GM19438 (cell line): ENCODE measurements at regions not wholly inside any gene's neighbourhood (a gene's known extent, or its start where the extent isn't known, plus 50 kb on each side); places are given as distances from the start of the nearest gene placed in this dataset.

ENCODE experiments used
- ATAC-seq: cut with Tn5 transposase; IDR thresholded peaks from one replicate; pipeline ENCODE4 v1.9.1; 2021; ENCODE audit warnings: low read depth; ENCODE audit not compliant: unreplicated experiment

GRCh38 chr18:40935423-40935822, 1019.6 kb upstream of the PIK3C3 start:
- ATAC-seq: no peak

DNA sequence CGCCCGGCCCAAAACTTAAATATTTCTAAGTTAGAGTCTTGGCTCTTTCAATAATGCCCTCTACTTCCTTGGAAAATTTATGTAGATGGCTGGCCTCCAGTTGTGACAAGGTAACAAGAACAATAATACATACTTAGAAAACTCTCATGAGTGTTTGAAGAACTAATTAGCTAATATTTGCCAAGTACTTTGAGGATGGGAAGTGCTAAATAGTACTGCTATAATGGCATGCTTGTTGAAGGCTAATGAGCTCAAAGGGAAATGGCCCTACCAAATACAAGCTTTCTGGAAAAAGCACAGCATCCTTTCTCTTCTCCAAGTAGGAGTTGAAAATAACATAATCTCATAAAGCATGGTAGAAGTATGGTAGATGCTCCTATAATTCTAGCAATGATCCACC, 1022.2 kb upstream of the PIK3C3 start:
- ATAC-seq: no peak

DNA sequence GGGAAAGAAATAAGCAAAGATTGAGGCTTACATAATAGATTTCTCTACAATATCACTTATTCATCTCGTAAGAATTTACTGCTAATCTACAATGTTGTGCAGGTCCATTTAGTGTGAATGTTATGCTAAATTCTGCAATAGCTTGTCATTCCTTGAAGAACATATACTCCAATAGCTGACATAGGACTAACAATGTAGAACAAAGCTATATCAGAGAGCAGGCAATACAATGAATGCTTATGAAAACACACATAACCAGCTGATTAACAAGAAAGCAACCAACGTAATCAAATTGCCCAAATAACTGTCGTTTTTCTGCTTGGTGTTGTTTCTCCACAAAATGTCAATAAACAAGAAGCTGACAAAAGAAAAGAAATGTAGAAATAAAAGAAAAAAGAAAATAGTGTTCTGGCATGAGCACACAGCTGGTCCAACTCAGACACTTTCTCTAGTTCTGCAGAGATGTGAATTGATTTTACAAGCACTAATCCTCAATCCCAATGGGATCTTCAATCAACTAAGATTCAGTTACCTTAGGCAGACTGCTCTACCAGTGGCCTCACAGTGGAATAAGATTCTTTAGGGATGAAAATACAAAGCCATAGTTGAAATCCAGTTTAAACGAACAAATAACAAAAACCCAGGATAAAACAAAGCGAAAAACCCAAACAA, 1024.7 kb upstream of the PIK3C3 start:
- no peak for ATAC-seq

DNA sequence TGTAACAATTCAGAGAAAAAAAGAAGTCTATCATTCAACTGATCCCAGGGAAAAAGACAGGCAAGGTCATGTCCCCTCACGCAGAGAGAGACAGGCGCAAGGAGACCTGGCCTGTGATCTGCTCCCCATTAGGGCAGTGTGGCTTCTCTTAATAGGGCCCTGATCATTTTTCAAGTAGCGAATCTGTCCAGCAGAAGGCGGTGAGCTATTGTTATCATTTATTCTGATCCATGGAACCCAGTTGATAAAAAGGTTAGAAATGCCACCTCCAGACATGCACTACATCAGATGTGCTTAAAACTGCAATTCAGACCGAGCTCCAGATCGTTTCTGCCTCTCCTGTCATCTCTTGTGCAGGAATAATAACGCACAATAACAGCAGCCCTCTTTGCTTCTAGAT, 1025.6 kb upstream of the PIK3C3 start:
- ATAC-seq: no peak

GRCh38 chr18:40926679-40927078, 1028.4 kb upstream of the PIK3C3 start:
- no peak for ATAC-seq

DNA sequence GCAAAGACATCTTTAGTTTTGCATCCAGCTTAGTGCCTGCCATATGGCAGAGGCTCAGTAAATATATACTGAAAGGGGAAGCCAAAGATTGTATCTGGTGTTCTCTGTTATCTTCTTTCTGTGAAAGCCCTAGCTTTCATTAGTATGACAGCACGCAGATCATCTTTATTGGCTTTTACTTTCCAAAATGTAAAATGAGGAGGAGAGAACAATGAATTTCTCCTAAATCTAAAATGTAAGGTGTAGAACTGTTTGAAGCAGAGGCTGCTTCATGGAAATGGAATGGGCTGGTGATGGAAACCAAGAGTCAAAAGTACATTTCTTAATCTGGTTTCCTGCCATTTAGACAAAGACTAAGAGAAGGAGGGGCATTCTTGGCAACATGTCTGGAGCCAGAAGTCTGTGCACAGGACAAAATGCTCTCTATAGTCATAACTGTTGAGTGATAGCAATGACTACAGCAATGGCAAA, 1029.9 kb upstream of the PIK3C3 start:
- no peak for ATAC-seq

- ATAC-seq: no peak
These were observed 1033.0 kb upstream of the PIK3C3 start for GRCh38 chr18:40921845-40922629.

DNA sequence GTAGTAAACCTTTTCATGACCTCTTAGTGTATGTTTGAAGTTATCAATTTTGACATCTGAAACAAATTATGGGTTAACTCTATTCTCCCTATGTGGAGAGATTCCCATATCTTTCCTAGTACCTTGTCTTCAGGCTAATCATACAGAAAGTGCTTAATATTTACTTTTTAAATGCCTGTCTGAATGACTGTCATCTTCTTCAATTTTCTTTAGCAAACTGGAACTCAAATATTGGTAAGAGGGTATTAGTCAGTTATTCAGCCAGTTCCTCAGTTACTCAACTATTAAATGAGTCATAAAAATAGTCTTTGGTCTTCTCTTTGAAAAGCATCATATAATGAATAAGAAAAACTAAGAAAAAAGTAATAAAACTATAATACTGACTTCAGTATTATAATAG, 1038.0 kb upstream of the PIK3C3 start:
- ATAC-seq: no peak

DNA sequence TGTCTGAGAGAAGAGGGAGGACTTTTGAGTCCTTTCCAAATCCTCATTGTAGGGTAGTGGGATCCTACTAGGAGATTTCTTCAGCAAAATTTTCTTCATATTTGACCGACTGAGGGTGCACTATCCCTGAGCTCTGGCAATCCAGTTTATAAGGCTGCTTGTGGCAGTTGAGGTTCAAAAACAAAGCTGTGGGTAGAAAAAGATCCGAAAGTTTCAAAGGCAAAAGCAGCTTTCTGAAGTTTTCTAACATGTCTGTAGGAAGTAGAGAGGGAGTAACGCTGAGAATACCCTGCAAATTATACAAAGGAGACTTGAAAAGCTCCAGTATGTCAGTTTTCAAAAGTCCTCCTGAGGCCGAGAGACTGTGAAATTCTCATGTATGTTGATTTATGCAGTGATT, 1039.3 kb upstream of the PIK3C3 start:
- no peak for ATAC-seq

- ATAC-seq: no peak
These were observed 1043.3 kb upstream of the PIK3C3 start for GRCh38 chr18:40911582-40912254.

GRCh38 chr18:40911041-40911440, 1044.0 kb upstream of the PIK3C3 start:
- no peak for ATAC-seq

DNA sequence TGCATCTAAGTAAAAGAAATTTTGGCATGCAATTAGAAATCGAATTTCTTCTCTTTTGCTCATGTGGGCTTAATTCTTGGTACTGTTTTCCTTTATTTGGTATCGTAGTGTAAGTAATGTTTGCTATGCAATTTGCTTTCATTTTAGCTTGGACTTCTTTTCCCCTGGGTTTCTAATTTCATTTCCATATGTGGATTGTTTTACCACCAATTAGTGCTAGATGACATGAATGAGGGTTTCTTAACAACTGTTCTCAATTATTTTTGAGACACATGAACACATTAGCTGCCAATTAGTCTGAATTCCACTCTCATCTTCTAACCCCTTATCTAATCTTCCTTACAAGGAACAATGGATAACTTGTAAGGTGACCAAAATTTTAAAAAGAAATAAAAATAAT, 1047.2 kb upstream of the PIK3C3 start:
- no peak for ATAC-seq

DNA sequence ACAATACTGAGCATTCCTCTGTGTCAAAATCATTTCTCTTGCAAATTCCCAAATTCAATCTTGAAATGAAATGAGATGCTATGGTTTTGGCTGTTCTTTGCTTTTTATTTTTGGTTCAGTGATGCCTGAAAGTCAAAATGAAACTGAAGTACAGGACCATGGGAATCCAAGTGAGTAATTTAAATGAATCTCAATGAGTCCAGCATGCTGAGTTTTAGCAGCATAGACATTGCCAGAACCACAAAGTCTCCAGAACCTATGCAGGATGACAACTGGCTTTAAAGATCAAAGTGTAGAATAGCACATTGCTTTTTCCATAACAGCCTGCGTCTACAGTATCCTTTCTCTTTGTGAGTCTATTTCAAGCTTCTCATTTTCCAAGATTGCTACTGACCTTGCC, 1050.7 kb upstream of the PIK3C3 start:
- no peak for ATAC-seq

DNA sequence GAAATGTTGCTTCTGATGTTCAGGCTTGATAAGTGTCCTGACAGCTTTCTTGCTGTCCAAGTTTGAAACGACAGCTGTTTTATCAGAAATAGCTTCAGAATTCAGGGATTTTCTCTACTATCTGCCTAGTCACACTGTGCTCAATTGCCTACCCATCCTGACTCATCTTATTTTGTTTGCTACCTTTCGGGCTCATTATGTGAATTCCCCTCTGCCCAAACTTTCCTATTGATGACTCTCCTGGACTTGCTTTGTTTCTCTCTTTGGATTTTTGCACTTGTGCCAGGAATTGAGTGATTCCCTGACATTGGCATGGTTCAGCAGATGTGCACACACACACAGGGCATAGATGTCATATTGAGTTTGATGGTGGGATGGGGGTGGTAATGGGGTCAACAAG, 1052.6 kb upstream of the PIK3C3 start:
- ATAC-seq: no peak

GRCh38 chr18:40897884-40898283, 1057.2 kb upstream of the PIK3C3 start:
- ATAC-seq: no peak

DNA sequence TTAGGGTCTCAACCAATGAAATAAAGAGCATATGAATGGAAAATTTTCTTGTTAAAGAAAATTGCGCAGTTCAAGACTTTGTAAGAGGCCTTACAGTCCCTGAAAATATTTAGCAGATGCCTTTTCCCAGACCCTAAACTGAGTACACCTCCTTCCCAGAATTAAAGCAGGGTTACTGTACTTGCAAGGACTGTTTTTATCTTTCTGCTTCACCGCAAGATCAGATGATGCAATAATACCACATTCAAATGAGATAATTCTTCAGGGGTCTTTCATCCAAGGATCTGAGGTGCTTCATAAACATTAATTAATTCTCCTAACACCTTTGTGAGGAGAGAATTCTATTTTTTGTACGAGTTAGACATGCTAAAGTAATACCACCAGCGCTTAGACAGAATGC, 1071.8 kb upstream of the PIK3C3 start:
- no peak for ATAC-seq

- ATAC-seq: no peak
These were observed 1072.6 kb upstream of the PIK3C3 start for GRCh38 chr18:40882468-40882867.

- ATAC-seq: no peak
These were observed 1076.7 kb upstream of the PIK3C3 start for GRCh38 chr18:40878371-40878770.

- no peak for ATAC-seq
These were observed 1077.9 kb upstream of the PIK3C3 start for GRCh38 chr18:40877096-40877495.

- no peak for ATAC-seq
These were observed 1079.9 kb upstream of the PIK3C3 start for GRCh38 chr18:40875101-40875615.

DNA sequence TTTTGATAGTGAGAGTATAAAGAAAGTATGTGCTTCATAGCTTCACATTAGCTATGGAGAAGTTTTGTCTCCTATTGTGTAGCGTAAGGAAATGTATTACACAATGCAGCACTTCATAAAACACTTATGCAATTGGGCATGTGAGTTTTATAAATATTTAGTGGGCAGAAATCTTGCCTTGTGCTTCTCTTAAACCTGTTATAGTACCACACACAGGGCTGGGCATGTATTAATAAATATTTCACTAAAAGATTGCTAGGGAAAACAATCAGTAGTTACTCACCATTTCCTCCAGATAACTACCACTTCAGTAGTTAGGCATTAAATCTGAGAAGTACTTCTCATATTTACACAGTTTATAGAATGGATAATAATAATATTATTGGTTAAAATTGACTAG, 1080.8 kb upstream of the PIK3C3 start:
- ATAC-seq: no peak
